Ecto neural progenitor cell (in vitro differentiated cells): ENCODE measurements at regions not wholly inside any gene's neighbourhood (a gene's known extent, or its start where the extent isn't known, plus 50 kb on each side); places are given as distances from the start of the nearest gene placed in this dataset.

ENCODE experiments used
- DNase-seq: peaks from one replicate; pipeline ENCODE4 v3.0.0-alpha.2; 2018; ENCODE audit warnings: low spot score

GRCh38 chr5:173801006-173801405, 87.1 kb upstream of the CPEB4 start:
- DNase-seq, result no peak

DNA sequence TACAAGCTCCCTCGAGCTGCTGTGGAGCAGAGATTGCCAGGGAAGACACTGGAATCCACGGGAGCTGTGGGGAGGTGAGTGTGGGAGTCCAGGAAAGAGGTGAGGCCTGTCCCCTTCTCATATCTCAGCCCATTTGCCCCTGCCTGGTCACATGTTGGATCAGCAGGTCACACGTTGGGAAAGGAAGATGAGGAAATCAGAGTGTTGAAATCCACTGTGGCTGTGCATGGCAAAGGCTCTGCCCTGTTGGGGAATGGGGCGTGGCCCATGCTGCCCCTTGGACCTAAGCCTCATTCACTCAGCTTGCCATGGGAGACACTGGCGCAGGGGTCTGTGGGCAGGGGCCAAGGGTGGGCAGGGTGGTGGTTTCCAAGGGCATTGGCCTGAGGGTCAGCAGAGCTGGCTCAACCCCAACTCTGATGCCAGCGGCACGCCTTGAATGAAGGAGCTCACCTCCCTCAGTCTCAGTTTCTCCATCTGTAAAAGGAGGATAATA, 85.4 kb upstream of the CPEB4 start:
- DNase-seq, result no peak

- DNase-seq, result no peak
Measured at GRCh38 chr5:173804579-173804978, 83.6 kb upstream of the CPEB4 start.

GRCh38 chr5:173806270-173807035, 81.7 kb upstream of the CPEB4 start:
- no peak for DNase-seq

DNA sequence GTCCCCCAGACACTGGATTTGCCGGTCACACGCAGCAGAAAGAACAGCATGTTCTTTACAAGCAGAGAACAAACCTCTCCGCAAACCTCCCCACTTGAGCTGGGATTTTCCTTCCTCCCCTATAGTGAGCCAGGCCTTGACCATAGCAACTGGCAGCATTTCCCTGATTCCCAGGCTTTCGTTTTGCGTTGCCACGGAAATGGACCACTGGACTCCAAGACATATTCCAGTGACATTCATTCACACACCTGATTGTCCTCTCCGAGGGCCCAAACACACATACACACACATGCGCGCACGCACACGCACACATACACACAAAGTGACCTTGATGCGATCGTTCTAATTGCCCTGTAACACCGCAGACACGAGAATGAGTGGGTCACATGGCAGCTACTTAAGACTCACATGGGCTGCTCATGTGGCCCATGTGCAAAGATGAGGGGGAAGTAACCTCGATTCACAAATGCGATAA, 80.9 kb upstream of the CPEB4 start:
- DNase-seq, result no peak

- no peak for DNase-seq
Measured at GRCh38 chr5:173808079-173808808, 79.9 kb upstream of the CPEB4 start.

- no peak for DNase-seq
Measured at GRCh38 chr5:173809014-173809413, 79.1 kb upstream of the CPEB4 start.

DNA sequence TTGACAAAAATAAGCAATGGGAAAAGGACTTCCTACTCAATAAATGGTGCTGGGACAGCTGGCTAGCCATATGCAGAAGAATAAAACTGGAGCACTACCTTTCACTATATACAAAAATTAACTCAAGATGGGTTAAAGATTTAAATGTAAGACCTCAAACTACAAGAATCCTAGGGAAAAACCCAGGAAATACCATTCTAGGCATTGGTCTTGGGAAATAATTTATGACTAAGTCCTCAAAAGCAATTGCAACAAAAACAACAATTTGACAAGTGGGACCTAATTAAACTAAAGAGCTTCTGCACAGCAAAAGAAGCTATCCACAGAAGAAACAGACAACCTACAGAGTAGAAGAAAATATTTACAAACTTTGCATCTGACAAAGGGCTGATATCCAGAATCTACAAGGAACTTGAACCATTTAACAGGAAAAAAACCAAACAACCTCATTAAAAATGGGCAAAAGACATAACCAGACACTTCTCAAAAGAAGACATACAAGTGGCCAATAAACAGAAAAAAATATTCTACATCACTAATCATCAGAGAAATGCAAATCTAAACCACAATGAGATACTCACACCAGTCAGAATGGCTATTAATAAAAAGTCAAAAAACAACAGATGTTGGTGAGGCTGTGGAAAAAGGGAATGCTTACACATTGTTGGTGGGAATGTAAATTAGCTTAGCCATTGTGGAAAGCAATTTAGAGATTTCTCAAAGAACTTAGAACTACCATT, 75.2 kb upstream of the CPEB4 start:
- DNase-seq, result no peak

DNA sequence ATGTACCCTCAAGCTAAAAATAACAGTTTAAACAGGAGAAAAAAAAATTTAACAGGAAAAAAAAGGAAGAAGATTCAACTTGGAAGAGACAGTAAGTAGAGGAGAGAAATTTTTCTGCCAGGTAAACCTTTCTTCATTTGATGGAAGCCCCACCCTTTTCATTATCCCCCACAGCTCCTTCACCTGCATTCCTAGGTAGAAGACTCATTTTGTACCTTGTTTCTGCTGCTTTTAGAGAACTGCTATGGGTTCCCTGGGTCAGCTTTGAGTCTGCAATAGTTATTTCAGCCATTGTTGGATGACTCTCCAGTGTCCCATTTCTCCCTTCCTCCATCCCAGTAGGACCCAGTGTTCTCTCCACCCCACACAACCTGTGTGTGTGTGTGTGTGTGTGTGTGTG, 74.1 kb upstream of the CPEB4 start:
- no peak for DNase-seq

- no peak for DNase-seq
Measured at GRCh38 chr5:173815571-173815970, 72.6 kb upstream of the CPEB4 start.

DNA sequence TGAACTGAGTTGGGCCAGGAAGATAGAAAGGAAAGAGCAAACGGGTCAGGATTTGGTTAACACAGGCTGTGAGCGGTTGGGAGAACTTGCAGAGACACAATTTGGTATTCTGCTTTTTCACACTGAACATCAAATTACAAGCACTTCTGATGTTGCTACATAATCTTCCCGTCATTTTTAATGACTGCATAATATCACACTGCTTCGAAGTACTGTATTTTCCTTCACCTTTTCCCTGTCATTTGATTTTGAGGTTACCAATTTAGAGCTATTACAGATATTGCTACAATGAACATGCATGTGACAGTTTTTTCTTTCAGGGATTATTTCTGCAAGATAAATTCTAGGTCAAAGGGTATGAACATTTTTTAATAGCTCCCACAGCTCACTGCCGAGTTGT, 71.4 kb upstream of the CPEB4 start:
- no peak for DNase-seq

DNA sequence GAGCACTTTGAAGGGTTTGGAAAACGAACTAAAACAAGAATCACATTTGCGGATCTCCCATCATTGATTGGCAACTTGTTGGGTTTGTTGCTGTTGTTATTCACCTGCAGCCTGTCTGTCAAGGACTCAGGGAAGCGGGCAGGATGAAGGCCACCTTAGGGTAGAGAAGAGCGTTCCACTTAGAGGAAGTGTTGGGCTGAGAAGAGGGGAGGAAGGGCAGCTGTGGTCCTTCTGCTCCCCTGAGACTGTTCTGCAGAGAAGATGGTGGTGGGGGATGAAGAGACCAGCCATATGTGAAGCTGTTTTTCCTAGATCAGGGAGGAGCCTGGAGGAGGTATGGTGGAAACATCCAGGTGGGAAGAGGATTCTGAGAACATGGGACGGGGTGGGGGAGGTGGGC, 70.6 kb upstream of the CPEB4 start:
- no peak for DNase-seq

- no peak for DNase-seq
Measured at GRCh38 chr5:173819521-173819920, 68.6 kb upstream of the CPEB4 start.

DNA sequence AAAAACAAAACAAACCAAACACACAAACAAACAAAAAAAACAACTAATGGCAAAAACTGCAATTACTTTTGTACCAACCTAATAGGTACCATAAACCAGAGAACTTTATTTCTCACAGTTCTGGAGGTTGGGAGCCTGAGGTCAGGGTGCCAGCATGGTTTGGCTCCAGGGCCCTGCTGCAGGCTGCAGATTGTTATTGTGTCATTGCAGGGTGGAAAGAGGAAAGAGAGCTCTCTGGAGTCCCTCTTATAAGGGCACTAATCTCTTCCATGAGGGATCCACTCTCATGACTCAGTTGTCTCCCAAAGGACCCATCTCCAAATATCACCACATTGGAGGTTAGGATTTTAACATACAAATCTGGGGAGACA, 64.9 kb upstream of the CPEB4 start:
- no peak for DNase-seq

- DNase-seq, result no peak
Measured at GRCh38 chr5:173823721-173824567, 64.2 kb upstream of the CPEB4 start.

- DNase-seq, result no peak
Measured at GRCh38 chr5:173825215-173825865, 62.8 kb upstream of the CPEB4 start.

DNA sequence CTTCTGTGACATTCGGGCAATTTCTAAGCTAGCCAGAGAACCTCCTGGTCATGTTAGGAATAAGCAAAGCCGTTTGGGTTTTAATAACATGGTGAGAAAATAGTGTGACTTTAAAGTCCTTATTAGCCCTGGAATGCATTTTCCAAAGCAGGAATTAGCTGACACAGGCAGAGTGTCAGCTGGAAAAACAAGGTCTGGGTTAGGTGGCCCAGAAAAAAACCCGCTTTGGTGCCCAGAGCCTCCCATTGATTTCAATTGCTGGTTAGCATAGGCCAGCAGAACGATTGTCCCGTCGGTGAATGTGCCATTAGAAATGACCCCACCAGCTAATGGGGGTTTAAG, 62.1 kb upstream of the CPEB4 start:
- DNase-seq, result no peak

DNA sequence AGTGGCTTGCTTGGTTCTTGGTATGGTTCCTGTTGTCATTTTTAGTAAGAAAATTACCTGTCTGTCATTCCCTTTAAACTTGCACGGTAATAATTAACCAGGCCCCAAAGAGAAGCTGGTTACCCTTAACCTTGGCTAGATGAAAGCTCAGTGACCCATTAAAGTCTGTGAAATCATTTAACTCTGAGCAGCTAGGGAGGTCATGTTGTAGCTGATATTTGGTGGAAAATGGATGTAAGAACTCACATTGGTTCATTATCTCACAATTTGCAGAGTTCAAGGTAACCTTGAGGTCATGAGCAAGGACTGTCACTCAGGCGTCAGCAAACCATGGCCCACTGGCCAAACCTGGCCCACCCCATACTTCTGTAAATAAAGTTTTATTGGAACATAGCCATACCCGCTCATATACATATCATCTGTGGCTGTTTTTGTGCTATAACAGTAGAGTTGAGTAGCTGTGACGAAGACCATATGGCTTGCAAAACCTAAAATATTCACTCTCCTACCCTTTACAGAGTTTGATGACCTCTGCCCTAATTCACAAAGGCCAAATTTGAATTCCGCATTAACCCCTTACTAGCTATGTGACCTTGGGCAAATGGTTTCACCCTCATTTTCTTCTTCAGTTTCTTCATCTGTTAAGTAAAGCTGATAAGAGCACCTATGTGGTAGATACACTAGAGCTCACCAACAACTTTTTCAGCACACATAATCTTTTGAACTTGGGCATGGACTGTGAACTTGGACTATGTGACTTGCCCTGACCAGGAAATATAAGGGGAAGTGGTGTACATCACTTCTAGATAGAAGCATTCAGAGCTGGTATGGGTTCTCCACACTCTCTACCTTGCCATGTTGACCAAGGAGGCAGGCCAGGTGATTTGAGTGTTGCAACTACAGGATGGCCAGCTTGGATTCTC, 61.5 kb upstream of the CPEB4 start:
- no peak for DNase-seq

GRCh38 chr5:173828952-173829351, 59.2 kb upstream of the CPEB4 start:
- no peak for DNase-seq

DNA sequence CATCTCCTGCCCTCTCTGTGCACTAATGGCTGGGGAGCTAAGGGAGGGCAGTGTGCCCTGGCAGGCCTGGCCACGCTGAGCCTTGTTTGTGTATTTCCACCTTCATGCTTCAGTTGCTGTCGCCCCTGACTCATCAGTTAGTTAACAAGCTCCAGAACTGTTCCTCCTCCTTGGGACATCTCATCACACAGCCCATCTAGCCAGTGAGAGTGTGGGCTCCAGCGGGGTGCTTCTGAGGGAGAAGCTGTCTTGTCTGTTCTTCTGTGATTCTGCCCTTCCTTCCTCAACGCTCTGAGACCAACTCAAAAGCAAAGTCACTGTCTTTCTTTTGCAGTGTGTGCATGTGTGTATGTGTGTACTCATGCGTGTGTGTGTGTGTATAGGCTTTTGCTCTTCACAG, 58.3 kb upstream of the CPEB4 start:
- no peak for DNase-seq
